GM10266 (cell line): ENCODE measurements at regions not wholly inside any gene's neighbourhood (a gene's known extent, or its start where the extent isn't known, plus 50 kb on each side); places are given as distances from the start of the nearest gene placed in this dataset.

Experiments used
- DNase-seq: peaks from one replicate; pipeline ENCODE4 v3.0.0; 2012; ENCODE audit errors: extremely low spot score
- TF ChIP-seq, protein P1 (sequence below): IDR thresholded peaks from 2 replicates; pipeline ENCODE4 v1.5.1; 2012; ENCODE audit warnings: mild to moderate bottlenecking, low read depth; ENCODE audit not compliant: control insufficient read depth, insufficient read depth; ENCODE audit errors: missing control alignments

DNA sequence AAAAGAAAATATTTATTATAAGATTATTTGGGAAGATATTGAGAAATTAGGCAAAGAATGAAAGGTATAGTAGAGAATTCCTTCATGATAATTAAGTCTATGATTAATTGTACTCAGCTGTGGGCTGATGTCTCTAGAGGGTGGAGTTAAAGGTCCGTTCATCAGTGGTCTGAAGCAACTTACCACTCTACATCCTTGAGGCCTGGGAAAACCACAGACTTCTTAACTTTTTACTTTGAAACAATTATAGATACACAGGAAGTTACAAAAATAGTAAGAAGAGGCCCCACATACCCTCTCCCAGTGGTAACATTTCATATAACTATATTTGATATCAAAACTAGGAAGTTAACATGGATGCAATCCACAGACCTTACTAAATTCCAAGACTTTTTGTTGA is 167.0 kb upstream of the NECTIN1 start:
- DNase-seq: no peak
- TF ChIP-seq, protein P1, sequence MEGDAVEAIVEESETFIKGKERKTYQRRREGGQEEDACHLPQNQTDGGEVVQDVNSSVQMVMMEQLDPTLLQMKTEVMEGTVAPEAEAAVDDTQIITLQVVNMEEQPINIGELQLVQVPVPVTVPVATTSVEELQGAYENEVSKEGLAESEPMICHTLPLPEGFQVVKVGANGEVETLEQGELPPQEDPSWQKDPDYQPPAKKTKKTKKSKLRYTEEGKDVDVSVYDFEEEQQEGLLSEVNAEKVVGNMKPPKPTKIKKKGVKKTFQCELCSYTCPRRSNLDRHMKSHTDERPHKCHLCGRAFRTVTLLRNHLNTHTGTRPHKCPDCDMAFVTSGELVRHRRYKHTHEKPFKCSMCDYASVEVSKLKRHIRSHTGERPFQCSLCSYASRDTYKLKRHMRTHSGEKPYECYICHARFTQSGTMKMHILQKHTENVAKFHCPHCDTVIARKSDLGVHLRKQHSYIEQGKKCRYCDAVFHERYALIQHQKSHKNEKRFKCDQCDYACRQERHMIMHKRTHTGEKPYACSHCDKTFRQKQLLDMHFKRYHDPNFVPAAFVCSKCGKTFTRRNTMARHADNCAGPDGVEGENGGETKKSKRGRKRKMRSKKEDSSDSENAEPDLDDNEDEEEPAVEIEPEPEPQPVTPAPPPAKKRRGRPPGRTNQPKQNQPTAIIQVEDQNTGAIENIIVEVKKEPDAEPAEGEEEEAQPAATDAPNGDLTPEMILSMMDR: no peak

- no peak for DNase-seq
- TF ChIP-seq, protein P1: no peak
Observed at GRCh38 chr11:119894916-119895315, 165.9 kb upstream of the NECTIN1 start.

- TF ChIP-seq, protein P1: no peak
- no peak for DNase-seq
Observed at GRCh38 chr11:119892311-119892808, 163.4 kb upstream of the NECTIN1 start.

DNA sequence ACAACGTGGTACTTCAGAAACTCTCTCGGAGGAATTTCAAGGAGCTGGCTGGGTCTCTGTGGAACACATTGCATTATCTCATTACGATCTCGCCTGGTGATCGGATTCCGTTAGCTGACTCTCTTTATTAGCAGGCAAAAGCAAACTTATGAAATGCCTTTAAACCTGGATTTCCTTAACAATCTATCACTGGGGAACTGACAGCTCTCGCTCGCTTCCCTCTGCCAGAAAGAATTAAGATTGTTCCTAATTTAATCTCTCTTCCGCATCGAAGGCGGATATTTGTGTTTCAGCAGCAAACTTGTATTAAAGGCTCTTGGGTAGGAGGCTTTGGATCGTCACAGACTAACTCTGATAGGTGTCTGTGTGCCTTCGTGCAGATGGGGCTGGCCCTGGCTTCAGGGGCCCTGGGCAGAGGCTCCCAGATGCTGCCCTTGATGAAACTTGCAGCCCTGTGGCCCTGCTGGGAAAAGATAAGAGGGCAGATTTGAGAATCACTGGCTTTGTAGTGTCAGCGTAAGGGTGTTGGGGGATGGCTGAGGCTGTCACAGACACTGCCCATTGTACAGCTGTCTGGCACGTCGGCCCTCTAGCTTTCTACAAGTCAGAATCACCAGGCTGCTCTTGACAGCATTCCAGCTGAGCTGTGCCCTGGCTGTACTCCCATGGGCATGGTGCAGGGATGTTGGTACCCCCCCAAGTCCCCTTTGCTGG is 162.2 kb upstream of the NECTIN1 start:
- TF ChIP-seq, protein P1: no peak
- DNase-seq: no peak

DNA sequence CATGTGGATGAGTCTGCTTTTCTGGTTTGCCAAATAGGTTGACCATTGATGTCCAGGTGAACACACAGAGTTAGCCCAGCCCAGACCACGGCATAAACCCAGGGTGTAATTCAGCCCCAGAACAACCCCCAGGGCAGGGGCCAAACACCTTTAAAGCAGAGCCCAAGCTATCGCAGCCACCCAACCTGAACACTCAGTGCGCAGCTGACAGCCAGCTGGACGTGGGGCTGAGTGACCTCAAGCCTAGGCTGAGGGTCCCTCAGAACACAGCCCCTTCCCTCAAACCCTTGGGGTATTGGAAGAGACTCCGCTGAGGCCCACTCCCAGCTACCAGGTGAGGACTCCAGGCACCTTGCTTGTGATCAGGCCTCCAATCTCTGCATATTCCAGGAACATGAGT is 161.5 kb upstream of the NECTIN1 start:
- TF ChIP-seq, protein P1: no peak
- DNase-seq: no peak

- DNase-seq: no peak
- TF ChIP-seq, protein P1: no peak
Observed at GRCh38 chr11:119889728-119890280, 160.8 kb upstream of the NECTIN1 start.

GRCh38 chr11:119889111-119889510 is 160.1 kb upstream of the NECTIN1 start:
- TF ChIP-seq, protein P1: no peak
- no peak for DNase-seq
